ENCODE measurements at regions not wholly inside any gene's neighbourhood (a gene's known extent, or its start where the extent isn't known, plus 50 kb on each side); places are given as distances from the start of the nearest gene placed in this dataset.

DNA sequence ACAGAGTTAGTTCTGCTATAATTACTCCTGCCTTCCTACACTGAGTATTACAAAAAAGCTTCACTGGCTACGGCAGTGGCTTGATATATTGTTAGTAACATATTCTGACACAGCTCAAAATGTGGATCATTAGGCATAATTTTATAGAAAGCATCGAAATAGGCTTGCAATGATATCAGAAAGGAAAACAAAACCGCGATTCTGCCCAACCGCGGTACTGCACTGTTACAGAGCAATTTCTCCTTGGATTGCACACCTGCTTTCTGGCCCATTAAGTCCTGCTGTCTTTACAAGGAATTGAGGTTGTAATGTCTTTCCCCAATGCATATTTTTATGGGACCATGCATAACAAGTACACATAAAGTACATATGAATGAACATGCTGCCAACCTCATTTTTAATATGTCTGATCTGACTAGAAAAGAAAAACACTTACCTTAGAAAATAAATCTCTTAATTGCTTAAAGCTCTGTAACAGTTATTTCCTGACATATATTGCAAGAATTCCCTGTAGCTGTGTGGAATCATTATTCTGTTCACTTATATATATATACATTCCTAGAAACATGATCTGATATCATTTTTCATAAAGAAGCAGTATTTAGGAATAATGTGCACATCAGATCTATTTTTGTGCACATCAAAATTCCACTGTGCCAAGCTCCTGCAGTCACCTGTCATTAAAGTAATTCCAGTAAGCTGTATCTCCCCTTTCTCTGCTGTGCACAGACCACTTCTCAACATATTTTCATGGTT is 763.9 kb downstream of the HACE1 start:
- no peak for TF ChIP-seq CBX2 (IDR thresholded peaks at IDR 0.05; ENCODE audit: insufficient read depth, low read length, poor library complexity, severe bottlenecking)
- TF ChIP-seq LEF1 (IDR thresholded peaks at IDR 0.05): no peak
- TF ChIP-seq HDAC6 (IDR thresholded peaks at IDR 0.05; ENCODE audit: low read depth, low read length): no peak
- no peak for TF ChIP-seq ZNF696 (CRISPR knock-in tag; conservative IDR thresholded peaks at IDR 0.05)
- TF ChIP-seq, protein P1, sequence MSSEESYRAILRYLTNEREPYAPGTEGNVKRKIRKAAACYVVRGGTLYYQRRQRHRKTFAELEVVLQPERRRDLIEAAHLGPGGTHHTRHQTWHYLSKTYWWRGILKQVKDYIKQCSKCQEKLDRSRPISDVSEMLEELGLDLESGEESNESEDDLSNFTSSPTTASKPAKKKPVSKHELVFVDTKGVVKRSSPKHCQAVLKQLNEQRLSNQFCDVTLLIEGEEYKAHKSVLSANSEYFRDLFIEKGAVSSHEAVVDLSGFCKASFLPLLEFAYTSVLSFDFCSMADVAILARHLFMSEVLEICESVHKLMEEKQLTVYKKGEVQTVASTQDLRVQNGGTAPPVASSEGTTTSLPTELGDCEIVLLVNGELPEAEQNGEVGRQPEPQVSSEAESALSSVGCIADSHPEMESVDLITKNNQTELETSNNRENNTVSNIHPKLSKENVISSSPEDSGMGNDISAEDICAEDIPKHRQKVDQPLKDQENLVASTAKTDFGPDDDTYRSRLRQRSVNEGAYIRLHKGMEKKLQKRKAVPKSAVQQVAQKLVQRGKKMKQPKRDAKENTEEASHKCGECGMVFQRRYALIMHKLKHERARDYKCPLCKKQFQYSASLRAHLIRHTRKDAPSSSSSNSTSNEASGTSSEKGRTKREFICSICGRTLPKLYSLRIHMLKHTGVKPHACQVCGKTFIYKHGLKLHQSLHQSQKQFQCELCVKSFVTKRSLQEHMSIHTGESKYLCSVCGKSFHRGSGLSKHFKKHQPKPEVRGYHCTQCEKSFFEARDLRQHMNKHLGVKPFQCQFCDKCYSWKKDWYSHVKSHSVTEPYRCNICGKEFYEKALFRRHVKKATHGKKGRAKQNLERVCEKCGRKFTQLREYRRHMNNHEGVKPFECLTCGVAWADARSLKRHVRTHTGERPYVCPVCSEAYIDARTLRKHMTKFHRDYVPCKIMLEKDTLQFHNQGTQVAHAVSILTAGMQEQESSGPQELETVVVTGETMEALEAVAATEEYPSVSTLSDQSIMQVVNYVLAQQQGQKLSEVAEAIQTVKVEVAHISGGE (CRISPR knock-in tag; IDR thresholded peaks at IDR 0.05): no peak
